Stimulated activated naive CD4-positive, alpha-beta T cell (primary cell): ENCODE measurements at regions not wholly inside any gene's neighbourhood (a gene's known extent, or its start where the extent isn't known, plus 50 kb on each side); places are given as distances from the start of the nearest gene placed in this dataset.

ENCODE experiments used
- DNase-seq, 6 experiments: peaks; one replicate each; lab custom pipeline; 2025; lab: John Stamatoyannopoulos, UW

GRCh38 chr9:129359916-129360536 is 182.0 kb upstream of the IER5L start:
- no peak for DNase-seq

DNA sequence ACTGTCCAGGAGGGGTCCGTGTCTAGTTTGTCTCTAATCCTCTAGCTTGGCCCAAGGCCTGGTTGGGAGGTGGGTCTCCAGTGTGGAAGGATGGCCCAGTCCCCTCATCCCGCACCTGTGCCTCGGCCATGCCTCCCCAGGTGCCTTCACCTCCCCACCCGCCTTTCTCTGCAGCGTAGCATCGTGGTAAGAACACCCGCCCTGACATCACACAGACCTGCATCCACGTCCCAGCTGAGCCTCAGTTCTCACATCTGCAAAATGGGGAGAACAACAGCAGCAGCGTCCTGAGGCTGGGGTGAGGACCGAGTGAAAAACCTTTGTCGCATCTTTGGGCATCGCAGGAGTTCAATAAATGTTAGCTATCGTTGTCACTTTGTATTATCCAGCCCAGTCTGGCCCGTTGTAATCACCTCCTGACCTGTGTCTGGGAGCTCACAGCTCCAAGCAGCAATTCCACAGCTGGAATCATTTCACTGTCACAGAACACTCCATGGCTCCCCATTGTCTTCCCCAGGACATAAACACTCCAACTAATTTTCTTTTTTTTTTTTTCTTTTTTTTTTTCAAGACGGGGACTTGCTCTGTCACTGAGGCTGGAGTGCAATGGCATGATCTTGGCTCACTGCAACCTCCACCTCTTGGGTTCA is 181.2 kb upstream of the IER5L start:
- DNase-seq, result no peak

- DNase-seq, result no peak
Observed at GRCh38 chr9:129358621-129359154, 180.6 kb upstream of the IER5L start.

DNA sequence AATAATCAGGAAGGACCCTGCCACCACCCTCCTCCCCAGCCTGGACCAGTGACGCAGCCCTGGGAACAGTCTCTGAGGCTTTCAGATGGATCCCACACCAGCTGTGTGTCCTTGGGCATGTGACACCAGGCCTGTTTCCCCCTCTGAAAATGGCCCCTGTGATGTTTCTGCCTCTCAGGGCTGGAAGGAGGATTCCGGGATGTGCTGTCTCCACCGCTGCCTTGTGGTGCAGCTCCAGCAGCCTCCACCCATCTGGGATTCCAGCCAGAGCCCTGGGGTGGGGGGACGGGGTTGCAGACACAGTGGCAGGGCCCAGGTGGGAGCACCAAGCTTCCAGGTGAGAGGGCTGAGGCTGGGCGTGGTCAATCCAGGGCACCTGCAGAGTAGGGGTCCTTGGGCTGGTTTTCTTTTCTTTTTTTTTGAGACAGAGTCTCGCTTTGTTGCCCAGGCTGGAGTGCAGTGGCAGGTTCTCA is 179.7 kb upstream of the IER5L start:
- DNase-seq, result no peak

DNA sequence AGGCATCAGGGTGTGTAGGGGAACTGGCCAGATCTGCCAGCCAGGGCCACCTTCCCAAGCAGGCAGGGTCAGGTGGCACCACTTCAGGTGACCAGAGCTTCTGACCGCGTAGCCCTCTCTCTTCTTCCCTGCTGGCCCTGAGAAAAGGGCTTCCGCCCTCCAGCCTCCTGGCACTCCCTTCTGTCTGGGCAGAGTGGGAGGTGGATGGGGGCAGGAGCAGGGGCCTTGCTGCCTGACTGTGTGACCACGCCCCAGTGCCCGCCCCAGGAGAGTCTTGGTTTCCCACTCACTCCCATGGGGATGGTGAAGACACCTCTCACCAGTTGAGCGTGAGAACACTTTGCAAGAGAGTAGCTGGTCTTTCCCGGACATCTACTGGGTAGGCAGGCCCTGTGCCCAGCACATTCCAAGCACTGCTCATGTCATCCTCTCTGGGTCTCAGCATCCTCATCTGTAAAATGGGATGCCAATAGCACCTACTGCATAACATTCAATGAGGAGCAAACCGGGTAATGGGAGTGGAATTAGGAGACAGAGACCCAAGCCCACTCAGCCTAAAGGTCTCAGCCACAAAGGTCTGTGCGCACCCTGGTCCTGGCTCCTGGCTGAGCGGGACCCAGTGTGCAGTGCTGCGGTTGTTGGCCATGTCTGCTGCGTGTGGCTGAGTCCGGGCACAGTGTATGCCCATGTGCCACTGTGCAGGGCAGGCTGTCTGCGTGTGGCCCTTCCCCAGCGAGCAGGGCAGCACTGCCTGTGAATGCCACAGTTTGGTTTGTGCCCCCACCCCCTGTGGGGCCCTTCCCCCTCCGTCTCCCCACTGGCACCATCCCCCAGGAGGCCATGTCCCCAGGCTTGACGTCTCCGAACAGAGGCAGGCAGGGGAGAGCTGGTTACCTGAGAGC is 179.1 kb upstream of the IER5L start:
- DNase-seq, result no peak

GRCh38 chr9:129355631-129356030 is 177.6 kb upstream of the IER5L start:
- no peak for DNase-seq

DNA sequence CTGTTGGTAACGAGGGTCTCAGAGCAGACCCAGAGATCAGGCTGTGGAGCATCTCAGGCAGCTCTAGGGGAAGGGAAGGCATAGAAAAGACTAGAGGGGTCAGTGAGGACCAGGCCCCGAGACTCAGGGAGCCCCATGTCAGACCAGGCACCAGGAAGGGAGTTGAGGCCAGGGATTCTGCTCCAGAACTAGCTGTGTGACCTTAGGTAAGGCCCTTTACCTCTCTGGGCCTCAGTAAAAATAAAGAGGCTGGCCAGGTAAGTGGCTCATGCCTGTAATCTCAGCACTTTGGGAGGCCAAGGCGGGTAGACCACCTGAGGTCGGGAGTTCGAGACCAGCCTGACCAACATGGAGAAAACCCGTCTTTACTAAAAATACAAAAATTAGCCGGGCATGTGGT is 176.4 kb upstream of the IER5L start:
- no peak for DNase-seq

DNA sequence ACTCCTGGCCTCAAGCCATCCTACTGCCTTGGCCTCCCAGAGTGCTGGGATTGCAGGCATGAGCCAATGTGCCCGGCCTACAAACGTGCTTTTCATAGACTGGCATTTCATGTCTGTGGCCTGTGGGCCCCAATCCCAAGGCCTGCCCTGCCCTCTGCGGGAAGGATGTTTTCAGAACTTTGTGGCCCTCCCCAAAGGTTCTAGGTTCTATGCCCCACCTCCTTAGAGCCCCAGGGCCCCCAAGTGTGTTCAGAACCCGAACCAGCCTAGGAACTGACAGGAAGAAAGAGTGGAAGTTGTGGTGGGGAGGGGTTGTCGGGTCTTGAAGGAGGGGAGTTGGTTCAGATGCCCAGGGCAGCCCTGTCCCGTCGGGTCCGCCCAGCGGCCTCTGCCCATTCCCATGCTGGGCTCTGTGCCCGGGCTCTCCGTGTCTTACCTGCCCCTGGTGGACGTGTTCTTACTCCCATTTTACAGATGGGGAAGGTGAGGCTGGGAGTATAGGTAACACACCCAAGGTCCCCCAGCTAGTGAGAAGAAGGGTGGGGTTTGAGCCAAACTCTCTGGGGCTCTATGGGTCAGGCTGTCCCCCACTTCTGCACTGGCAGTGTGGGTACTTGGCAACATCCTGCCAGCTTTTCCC is 175.8 kb upstream of the IER5L start:
- no peak for DNase-seq

DNA sequence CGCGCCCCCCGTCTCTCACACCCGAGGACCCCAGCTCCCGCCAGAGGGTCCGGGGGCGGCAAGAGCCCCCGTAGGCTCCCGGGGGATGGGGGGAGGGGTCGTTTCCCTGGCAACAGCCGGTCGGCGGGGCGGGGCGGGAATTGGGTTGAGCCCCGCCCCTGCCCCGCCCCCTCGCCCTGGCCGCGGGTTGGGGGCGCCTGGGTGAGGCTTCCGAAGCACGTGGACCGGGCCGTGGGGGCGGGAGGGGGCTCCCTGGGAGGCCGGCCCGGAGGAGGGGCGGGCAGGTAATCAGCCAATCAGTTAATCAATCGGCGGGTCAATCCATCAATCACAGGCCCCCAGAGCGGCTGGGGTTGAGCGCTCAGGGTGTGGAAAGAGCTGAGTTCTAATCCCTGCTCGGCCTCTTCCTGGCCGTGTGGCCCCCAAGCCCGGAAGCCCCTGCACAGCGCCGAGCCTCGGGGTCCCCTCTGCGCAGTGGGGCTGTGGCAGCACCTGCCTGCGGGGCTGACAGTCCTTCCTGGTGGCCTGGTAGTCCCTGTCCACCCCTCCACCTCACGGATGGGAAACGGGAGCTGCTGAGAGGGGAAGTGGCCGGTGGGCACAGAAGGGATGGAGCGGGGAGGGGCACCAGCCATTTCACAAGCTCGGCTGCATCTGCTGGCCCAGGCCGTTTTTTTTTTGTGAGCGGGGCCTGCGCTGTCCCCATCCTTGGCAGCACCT is 174.2 kb upstream of the IER5L start:
- no peak for DNase-seq

DNA sequence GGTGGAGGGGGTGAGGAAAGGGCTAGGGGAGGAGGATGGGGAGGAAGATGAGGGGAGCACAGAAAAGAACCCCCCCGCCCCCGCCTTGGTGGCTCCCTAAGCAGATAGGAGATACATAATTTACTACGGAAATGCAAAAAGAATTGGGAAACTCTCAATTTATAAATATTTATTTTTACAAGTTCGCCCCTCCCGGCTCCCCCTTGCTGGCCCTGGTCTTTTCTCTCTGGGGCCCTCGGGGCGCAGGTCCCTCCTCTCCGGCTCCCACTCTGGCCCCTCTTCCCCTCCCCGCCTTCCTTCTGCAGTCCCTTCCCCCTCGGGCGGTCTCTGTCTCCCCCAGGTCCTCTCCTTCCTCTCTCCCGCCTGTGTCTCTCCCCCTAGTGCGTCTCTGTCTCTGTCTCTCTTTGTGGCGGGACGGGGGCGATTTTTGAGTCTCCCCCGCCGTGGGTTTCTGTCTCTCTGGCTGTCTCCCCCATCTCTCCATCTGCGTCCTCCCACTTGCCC is 173.6 kb upstream of the IER5L start:
- DNase-seq, result no peak

DNA sequence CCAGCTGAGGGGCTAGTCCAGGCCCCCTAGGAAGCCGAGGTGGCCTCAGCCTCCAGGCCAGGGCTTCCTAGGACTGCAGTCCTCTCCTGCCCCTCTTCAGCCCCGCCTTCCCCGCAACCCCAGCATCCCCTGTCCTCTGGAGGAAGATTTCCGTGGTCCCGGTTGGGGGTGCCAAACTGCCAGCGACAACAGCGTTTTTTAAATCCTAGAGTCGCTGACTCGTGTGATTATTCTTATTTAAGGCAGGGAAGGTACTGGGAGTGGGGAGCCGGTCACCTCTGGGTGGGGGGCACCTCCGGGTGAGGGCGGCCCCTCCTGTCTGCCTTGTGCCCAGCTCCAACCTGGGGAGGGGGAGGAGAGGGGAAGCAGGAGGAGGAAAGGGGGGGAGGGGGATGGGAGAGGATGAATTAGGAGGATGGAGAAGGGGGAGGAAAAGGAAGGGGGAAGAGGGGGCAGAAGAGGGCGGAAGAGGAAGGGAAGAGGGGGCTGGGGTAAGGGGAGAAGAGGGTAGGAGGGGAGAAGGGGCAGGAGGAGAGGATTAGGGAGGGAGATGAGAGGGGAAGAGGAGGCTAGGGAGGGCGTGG is 173.1 kb upstream of the IER5L start:
- no peak for DNase-seq

DNA sequence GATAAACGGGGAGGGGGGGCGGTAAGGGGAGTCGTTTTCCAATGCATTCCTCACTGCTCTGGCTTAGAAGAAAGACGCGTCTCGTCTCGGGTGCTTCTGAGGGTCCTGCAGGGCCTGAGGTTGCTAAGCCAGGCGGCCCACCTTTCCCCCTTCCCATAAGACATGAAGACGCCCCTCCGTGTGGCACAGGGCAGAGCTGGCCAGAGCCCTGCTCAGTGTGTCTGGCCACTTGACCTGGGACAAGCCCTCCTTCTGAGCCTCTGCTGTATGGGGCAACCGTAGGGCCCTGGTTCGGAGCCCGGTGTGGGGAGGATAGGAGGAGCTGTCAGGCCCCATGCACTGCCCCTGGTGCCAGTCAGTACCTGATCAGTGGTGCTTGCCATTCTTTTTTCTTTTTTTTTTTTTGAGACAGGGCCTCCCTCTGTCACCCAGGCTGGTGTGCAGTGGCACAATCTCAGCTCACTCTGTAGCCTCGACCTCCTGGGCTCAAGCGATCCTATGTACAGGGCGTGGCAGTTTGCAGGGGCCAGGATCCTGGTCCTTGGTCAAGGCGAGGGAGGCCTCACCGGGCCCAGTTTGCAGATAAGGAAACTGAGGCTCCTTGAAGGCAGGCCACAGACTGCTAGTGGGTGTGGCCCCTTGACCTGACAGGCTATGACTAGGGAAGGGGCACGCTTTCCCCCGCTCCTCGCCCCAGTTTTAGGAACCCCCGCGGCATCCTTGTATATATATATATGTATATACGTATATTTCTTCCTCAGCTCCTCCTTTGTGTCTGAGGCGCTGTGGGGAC is 172.3 kb upstream of the IER5L start:
- DNase-seq, result no peak

DNA sequence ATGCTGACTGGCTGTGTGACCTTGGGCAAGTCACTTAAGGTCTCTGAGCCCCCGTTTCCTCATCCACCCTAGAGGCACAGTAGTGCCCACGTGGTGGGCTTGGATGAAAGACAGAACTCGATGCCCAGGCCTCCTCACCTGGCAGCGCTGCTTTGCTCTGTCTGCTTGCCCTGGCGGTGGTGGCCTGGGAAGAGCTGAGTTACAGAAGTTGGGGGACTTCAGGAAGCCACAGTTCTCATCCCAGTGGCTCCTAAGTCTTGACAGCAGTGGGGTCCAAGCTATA is 171.5 kb upstream of the IER5L start:
- DNase-seq, result no peak

DNA sequence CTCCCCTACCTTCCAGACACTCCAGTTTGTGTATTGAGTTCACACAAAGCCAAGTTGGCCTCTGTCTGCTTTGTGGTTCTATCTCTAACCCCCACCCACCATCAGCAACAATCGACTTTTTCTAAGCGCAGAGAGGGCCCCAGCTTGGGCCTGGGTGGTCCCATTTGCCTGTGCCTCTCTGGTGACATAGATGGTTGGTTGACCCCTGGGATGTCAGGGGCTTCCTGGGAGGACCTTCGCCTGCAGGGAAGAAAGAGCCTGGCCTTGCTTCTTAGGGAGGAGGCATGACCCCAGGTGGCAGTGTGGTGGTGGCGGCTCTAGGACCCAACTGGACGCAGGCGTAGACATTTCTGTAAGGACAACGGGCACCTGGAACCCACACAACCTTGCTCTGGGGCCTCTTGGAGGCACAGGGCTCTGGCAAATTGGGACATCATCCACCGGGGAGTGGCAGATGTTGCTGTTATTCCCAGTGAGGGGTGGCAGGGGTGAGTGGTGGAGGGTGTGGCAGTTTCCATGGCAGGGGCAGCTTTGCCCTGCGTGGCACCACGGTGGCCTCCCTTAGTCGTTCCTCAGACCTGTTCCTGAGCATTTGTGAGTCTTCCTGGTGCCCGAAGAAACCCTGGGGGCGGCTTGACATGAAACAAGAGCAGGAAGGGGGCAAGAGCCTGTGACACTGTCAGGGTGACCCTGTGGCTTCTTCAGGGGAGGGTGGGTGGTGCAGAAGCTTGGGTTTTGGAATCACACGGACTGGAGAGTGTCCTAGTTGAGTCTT is 171.0 kb upstream of the IER5L start:
- no peak for DNase-seq

GRCh38 chr9:129347316-129348120 is 169.5 kb upstream of the IER5L start:
- DNase-seq, result no peak

- no peak for DNase-seq
Observed at GRCh38 chr9:129346046-129346445, 168.0 kb upstream of the IER5L start.

- no peak for DNase-seq
Observed at GRCh38 chr9:129344641-129345495, 166.8 kb upstream of the IER5L start.
